NT2/D1 (cell line): ENCODE measurements at regions not wholly inside any gene's neighbourhood (a gene's known extent, or its start where the extent isn't known, plus 50 kb on each side); places are given as distances from the start of the nearest gene placed in this dataset.

Experiments used
- SUZ12 ChIP-seq: IDR thresholded peaks from 2 replicates; pipeline ENCODE4 v1.6.1; 2011; ENCODE audit not compliant: insufficient read length, insufficient read depth; ENCODE audit errors: extremely low read depth
- YY1 ChIP-seq: IDR thresholded peaks from 2 replicates; pipeline ENCODE4 v1.6.1; 2011; ENCODE audit not compliant: insufficient read length, insufficient read depth

DNA sequence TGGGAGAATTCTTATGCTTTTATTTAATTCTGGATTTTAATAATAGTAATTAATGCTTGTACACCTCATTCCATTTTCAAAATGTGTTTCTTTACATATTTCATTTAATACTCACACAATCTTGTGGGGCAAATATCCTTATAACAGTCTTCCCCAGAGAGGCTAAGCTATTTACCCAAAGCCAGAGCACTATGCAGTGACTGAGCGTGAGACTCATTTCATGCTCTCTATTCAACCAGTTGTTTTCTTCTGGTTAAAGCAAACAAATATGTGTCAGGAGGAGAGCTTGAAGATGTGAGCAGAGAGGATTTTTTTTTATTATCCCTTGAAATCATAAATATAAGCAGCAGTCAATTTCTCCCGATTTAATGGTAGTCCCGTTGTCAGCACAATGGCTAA is 548.3 kb upstream of the TBL1XR1 start:
- TF ChIP-seq SUZ12 (no peak), YY1 (no peak)
